ENCODE measurements at regions not wholly inside any gene's neighbourhood (a gene's known extent, or its start where the extent isn't known, plus 50 kb on each side); places are given as distances from the start of the nearest gene placed in this dataset.

- no peak for TF ChIP-seq EP300 (IDR thresholded peaks at IDR 0.05; ENCODE audit: borderline replicate concordance in 1 of 2, low read depth in 1 of 2, low read length in 1 of 2)
- no peak for TF ChIP-seq MAX (IDR thresholded peaks at IDR 0.05; ENCODE audit: low read depth)
- TF ChIP-seq NRF1 (IDR thresholded peaks at IDR 0.05; ENCODE audit: low read depth, low read length): no peak
- TF ChIP-seq, protein P1, sequence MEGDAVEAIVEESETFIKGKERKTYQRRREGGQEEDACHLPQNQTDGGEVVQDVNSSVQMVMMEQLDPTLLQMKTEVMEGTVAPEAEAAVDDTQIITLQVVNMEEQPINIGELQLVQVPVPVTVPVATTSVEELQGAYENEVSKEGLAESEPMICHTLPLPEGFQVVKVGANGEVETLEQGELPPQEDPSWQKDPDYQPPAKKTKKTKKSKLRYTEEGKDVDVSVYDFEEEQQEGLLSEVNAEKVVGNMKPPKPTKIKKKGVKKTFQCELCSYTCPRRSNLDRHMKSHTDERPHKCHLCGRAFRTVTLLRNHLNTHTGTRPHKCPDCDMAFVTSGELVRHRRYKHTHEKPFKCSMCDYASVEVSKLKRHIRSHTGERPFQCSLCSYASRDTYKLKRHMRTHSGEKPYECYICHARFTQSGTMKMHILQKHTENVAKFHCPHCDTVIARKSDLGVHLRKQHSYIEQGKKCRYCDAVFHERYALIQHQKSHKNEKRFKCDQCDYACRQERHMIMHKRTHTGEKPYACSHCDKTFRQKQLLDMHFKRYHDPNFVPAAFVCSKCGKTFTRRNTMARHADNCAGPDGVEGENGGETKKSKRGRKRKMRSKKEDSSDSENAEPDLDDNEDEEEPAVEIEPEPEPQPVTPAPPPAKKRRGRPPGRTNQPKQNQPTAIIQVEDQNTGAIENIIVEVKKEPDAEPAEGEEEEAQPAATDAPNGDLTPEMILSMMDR (IDR thresholded peaks at IDR 0.05): no peak
- no peak for TF ChIP-seq TAF1 (IDR thresholded peaks at IDR 0.05; ENCODE audit: borderline replicate concordance, low read depth, low read length)
- TF ChIP-seq EZH2phosphoT487 (IDR thresholded peaks at IDR 0.05; ENCODE audit: borderline replicate concordance, low read depth): no peak
- no peak for TF ChIP-seq ELF1 (IDR thresholded peaks at IDR 0.05)
- no peak for TF ChIP-seq POLR2AphosphoS5 (IDR thresholded peaks at IDR 0.05; ENCODE audit: low read depth, low read length)
- no peak for TF ChIP-seq GATA2 (CRISPR knock-in tag; IDR thresholded peaks at IDR 0.05)
- TF ChIP-seq MEF2A (IDR thresholded peaks at IDR 0.05; ENCODE audit: borderline replicate concordance, low read depth): no peak
These were observed 289.8 kb upstream of the DACH1 start for GRCh38 chr13:72156760-72157159.

All from SK-N-SH (cell line).